ENCODE measurements at regions not wholly inside any gene's neighbourhood (a gene's known extent, or its start where the extent isn't known, plus 50 kb on each side); places are given as distances from the start of the nearest gene placed in this dataset.

DNA sequence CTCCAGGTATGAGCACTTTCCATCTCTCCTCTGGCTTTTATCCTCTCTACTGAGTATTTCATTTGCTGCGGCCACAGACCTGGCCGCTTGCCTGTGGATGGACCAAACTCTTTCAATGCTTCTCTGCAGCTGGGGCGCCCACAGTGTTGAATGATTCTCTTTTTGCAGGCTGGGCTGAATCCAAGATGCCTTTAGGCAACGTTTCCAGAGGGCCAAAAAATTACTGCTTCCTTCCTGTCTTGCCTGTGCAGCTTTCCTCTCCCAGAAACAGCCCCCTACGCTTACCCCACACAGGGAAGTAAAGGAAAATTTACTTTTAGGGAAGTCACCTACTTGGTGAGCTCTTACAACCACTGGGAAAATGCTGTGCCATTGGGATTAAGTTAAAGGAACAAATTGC lies 55.6 kb upstream of the JDP2 start:
- TF ChIP-seq, protein P1, sequence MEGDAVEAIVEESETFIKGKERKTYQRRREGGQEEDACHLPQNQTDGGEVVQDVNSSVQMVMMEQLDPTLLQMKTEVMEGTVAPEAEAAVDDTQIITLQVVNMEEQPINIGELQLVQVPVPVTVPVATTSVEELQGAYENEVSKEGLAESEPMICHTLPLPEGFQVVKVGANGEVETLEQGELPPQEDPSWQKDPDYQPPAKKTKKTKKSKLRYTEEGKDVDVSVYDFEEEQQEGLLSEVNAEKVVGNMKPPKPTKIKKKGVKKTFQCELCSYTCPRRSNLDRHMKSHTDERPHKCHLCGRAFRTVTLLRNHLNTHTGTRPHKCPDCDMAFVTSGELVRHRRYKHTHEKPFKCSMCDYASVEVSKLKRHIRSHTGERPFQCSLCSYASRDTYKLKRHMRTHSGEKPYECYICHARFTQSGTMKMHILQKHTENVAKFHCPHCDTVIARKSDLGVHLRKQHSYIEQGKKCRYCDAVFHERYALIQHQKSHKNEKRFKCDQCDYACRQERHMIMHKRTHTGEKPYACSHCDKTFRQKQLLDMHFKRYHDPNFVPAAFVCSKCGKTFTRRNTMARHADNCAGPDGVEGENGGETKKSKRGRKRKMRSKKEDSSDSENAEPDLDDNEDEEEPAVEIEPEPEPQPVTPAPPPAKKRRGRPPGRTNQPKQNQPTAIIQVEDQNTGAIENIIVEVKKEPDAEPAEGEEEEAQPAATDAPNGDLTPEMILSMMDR (IDR thresholded peaks at IDR 0.05), result no peak
- TF ChIP-seq POLR2A (IDR thresholded peaks at IDR 0.05), result no peak

Measured in ovary (tissue), 3 donors.